ENCODE measurements at regions not wholly inside any gene's neighbourhood (a gene's known extent, or its start where the extent isn't known, plus 50 kb on each side); places are given as distances from the start of the nearest gene placed in this dataset.

GRCh38 chr6:81340946-81341345, 411.5 kb downstream of the TENT5A start:
- TF ChIP-seq TAF1 (IDR thresholded peaks at IDR 0.05; ENCODE audit: borderline replicate concordance, insufficient read depth, low read length) (no peak), POLR2AphosphoS5 (IDR thresholded peaks at IDR 0.05; ENCODE audit: low read depth, low read length) (no peak), SIN3A (IDR thresholded peaks at IDR 0.05; ENCODE audit: borderline replicate concordance, insufficient read depth, low read length) (no peak)
- TF ChIP-seq, protein P1, sequence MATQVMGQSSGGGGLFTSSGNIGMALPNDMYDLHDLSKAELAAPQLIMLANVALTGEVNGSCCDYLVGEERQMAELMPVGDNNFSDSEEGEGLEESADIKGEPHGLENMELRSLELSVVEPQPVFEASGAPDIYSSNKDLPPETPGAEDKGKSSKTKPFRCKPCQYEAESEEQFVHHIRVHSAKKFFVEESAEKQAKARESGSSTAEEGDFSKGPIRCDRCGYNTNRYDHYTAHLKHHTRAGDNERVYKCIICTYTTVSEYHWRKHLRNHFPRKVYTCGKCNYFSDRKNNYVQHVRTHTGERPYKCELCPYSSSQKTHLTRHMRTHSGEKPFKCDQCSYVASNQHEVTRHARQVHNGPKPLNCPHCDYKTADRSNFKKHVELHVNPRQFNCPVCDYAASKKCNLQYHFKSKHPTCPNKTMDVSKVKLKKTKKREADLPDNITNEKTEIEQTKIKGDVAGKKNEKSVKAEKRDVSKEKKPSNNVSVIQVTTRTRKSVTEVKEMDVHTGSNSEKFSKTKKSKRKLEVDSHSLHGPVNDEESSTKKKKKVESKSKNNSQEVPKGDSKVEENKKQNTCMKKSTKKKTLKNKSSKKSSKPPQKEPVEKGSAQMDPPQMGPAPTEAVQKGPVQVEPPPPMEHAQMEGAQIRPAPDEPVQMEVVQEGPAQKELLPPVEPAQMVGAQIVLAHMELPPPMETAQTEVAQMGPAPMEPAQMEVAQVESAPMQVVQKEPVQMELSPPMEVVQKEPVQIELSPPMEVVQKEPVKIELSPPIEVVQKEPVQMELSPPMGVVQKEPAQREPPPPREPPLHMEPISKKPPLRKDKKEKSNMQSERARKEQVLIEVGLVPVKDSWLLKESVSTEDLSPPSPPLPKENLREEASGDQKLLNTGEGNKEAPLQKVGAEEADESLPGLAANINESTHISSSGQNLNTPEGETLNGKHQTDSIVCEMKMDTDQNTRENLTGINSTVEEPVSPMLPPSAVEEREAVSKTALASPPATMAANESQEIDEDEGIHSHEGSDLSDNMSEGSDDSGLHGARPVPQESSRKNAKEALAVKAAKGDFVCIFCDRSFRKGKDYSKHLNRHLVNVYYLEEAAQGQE (IDR thresholded peaks at IDR 0.05; ENCODE audit: insufficient read depth in 1 of 2, low read depth in 2 of 2, low read length in 2 of 2), result no peak

Data from PFSK-1 (cell line).